Smooth muscle cell (in vitro differentiated cells): ENCODE measurements at regions not wholly inside any gene's neighbourhood (a gene's known extent, or its start where the extent isn't known, plus 50 kb on each side); places are given as distances from the start of the nearest gene placed in this dataset.

Experiments used
- DNase-seq: peaks from one replicate; lab custom pipeline; 2025; ENCODE audit not compliant: unreplicated experiment; lab: John Stamatoyannopoulos, UW
- H2AFZ ChIP-seq: fragments of 200-600 bp; sonication (generic); 2 replicates; pipeline ENCODE4 v1.6.0; 2016; ENCODE audit warnings: antibody characterized with exemption, low read depth, mild to moderate bottlenecking
- H3F3A ChIP-seq: fragments of 200-600 bp; sonication (generic); 2 replicates; pipeline ENCODE4 v1.6.0; 2017; ENCODE audit warnings: antibody characterized with exemption, low read depth
- H3K27ac ChIP-seq: fragments of 200-600 bp; sonication (generic); 2 replicates; pipeline ENCODE4 v1.5.1; 2016; ENCODE audit warnings: low read depth, mild to moderate bottlenecking
- H3K27me3 ChIP-seq: fragments of 200-600 bp; sonication (generic); 2 replicates; pipeline ENCODE4 v1.6.1; 2016; ENCODE audit warnings: low read depth, mild to moderate bottlenecking
- H3K36me3 ChIP-seq: fragments of 200-600 bp; sonication (generic); 2 replicates; pipeline ENCODE4 v1.5.1; 2016; ENCODE audit warnings: low read depth
- H3K4me1 ChIP-seq: fragments of 200-600 bp; sonication (generic); 2 replicates; pipeline ENCODE4 v1.5.1; 2016; ENCODE audit warnings: low read depth
- H3K4me2 ChIP-seq: fragments of 200-600 bp; sonication (generic); 2 replicates; pipeline ENCODE4 v1.6.0; 2016; ENCODE audit warnings: mild to moderate bottlenecking
- H3K4me3 ChIP-seq: fragments of 200-600 bp; sonication (generic); 2 replicates; pipeline ENCODE4 v1.5.1; 2016; ENCODE audit warnings: mild to moderate bottlenecking
- H3K79me2 ChIP-seq: fragments of 200-600 bp; sonication (generic); 2 replicates; pipeline ENCODE4 v1.6.0; 2016; ENCODE audit warnings: low read depth, mild to moderate bottlenecking
- H3K9ac ChIP-seq: fragments of 200-600 bp; sonication (generic); 2 replicates; pipeline ENCODE4 v1.6.0; 2016; ENCODE audit warnings: low read depth
- H3K9me3 ChIP-seq: fragments of 200-600 bp; sonication (generic); replicated peaks from 2 replicates; pipeline ENCODE4 v1.5.1; 2016; ENCODE audit warnings: low read depth
- H4K20me1 ChIP-seq: fragments of 200-600 bp; sonication (generic); 2 replicates; pipeline ENCODE4 v1.6.0; 2016; ENCODE audit warnings: low read depth
- WGBS: methylation state at CpG from one replicate; pipeline ENCODE4 v1.1.7; 2016; ENCODE audit warnings: low lambda C conversion rate; 5-methylcytosine and 5-hydroxymethylcytosine counted together
- TF ChIP-seq, protein P1 (sequence below): fragments of 200-600 bp; sonication (generic); IDR thresholded peaks from 2 replicates; pipeline ENCODE4 v1.5.1; 2017; ENCODE audit warnings: borderline replicate concordance, mild to moderate bottlenecking, antibody characterized with exemption; ENCODE audit not compliant: insufficient read depth, poor library complexity, severe bottlenecking

DNA sequence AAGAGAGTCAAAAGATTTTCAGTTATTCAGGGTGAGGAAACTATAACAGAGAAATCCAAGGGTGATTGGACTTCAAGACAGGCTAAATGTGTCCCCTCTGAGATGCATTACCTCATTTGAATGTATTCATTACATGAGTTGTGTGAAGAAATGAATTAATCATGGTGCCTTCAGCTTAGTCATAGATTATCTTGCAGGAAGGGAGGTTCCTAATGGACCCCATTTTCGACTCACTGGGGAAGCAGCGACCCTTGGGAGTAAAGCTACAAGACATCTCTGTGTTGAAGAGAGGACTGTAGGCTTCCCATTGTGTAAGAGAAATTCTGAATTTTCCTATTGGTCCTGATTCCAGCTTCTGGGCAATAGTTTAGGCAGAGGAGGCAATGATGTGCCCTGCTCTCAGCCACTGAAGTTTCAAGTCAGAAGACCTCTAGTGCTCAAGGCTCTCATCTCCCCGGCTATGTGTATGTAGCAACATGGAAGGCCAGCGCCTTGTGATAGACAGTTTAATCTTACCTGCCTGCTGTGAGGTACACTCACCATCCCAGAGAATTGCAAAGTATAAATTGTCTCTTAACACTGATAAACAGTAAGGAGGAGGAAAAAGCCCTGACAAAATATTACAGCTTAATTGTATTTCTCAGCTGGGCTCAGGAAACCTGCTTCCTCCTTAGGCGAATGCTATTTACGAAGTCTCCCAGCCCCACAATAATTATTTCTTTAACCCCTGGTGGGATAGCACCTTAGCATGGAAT lies 133.8 kb downstream of the PDCD6IP start:
- no peaks in the 10 kb centered on the region for H3K36me3 ChIP-seq
- TF ChIP-seq, protein P1, sequence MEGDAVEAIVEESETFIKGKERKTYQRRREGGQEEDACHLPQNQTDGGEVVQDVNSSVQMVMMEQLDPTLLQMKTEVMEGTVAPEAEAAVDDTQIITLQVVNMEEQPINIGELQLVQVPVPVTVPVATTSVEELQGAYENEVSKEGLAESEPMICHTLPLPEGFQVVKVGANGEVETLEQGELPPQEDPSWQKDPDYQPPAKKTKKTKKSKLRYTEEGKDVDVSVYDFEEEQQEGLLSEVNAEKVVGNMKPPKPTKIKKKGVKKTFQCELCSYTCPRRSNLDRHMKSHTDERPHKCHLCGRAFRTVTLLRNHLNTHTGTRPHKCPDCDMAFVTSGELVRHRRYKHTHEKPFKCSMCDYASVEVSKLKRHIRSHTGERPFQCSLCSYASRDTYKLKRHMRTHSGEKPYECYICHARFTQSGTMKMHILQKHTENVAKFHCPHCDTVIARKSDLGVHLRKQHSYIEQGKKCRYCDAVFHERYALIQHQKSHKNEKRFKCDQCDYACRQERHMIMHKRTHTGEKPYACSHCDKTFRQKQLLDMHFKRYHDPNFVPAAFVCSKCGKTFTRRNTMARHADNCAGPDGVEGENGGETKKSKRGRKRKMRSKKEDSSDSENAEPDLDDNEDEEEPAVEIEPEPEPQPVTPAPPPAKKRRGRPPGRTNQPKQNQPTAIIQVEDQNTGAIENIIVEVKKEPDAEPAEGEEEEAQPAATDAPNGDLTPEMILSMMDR, result no peak
- no peaks in the 10 kb centered on the region for H4K20me1 ChIP-seq
- H3K79me2 ChIP-seq, result no peaks in the 10 kb centered on the region
- H3K27ac ChIP-seq, result no peak overlapping the region
- no peak for DNase-seq
- H3K27me3 ChIP-seq, result peaks cover under 1% of the 10 kb centered on the region
- H3K9ac ChIP-seq, result no peak overlapping the region
- no peaks in the 10 kb centered on the region for H3K9me3 ChIP-seq
- H3K4me2 ChIP-seq, result no peak overlapping the region
- no peak overlapping the region for H3K4me3 ChIP-seq
- H3K4me1 ChIP-seq, result no peaks in the 10 kb centered on the region
- no peak overlapping the region for H2AFZ ChIP-seq
- 90% methylated on average over 6 of the region's 6 CpGs for WGBS
- H3F3A ChIP-seq, result no peaks in the 10 kb centered on the region

DNA sequence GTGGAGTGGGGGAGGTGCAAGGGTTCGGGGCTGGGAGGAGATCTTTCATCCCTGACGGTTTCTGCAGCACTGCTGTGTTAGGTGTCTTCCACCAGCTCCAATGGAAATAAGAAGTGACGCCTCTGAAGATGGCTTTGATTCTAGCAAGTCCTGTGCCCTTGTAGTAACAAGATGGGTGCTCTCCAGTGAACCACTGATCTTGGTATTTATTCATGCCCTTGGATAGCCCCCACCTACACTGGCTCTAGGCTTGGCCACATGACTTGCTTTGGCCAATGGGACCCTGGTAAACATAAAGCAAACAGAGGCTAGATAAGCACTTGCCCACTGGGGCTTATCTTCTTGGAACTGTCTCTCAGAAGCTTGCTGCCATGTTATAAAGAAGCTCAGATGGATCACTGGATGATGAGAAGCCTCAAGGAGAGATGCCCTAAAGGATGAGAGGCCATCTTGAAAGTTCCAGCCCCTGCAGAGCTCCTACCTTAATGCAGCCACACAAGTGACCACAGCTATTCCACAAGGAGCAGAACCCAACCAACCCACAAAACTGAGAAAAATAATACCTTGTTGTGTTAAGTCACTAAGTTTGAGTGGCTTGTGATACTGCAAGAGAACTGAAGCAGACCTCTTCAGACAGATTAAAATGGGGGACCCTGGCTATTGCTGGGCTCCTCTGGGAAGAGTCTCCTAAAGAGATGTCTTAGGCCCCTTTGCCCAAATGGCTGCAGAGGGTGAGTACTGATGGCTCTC lies 137.9 kb downstream of the PDCD6IP start:
- WGBS, result 92% methylated on average over 3 of the region's 3 CpGs
- H3K4me2 ChIP-seq, result no peak overlapping the region
- TF ChIP-seq, protein P1, result no peak

DNA sequence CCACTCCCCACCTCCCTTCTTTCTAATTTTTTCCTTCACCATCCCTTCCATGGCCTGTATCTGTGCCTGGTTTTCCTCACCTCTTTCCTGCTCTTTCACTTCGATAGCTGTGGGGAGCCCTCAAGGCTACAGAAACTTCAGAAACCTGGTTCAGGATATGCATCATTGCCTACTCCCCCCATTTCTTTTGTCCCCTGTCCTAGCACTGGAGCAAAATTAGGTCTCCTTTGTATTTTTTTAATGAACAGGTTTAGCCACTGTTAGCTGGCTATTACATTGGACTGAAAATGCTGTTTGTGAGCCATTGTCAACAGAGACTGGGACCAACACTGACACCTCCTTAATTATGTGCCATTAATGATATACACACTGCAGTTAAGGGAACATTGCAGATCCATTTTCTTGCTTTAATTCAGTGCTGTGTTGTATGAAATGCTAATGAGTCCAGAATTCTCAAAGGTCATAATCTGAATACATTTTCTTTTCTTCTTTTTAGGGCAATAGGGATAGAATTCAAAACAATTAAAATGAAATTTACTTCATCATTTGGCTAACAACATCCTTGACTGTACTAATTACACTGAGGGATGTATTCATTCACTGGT lies 138.6 kb downstream of the PDCD6IP start:
- Histone ChIP-seq H3K4me3 (no peak overlapping the region), H3K27me3 (peaks cover 5% of the 10 kb centered on the region), H3K9ac (no peak overlapping the region), H4K20me1 (no peaks in the 10 kb centered on the region), H2AFZ (no peak overlapping the region), H3K79me2 (no peaks in the 10 kb centered on the region), H3K4me2 (no peak overlapping the region), H3K27ac (no peak overlapping the region), H3F3A (no peaks in the 10 kb centered on the region), H3K36me3 (no peaks in the 10 kb centered on the region), H3K4me1 (no peaks in the 10 kb centered on the region), H3K9me3 (no peaks in the 10 kb centered on the region)
- 91% methylated on average over 1 of the region's 1 CpG for WGBS
- DNase-seq, result no peak
- TF ChIP-seq, protein P1, result no peak

More for the DNA sequence above, 137.9 kb downstream of the PDCD6IP start:
- H2AFZ ChIP-seq, result no peak overlapping the region
- no peaks in the 10 kb centered on the region for H3F3A ChIP-seq
- H3K4me3 ChIP-seq, result no peak overlapping the region
- no peaks in the 10 kb centered on the region for H3K9me3 ChIP-seq
- no peak for DNase-seq
- H3K27ac ChIP-seq, result no peak overlapping the region
- no peaks in the 10 kb centered on the region for H3K79me2 ChIP-seq
- peaks cover 5% of the 10 kb centered on the region for H3K27me3 ChIP-seq
- H4K20me1 ChIP-seq, result no peaks in the 10 kb centered on the region
- no peak overlapping the region for H3K9ac ChIP-seq
- H3K4me1 ChIP-seq, result no peaks in the 10 kb centered on the region
- H3K36me3 ChIP-seq, result no peaks in the 10 kb centered on the region
